H1 (cell line): ENCODE measurements at regions not wholly inside any gene's neighbourhood (a gene's known extent, or its start where the extent isn't known, plus 50 kb on each side); places are given as distances from the start of the nearest gene placed in this dataset.

ENCODE experiments used
- CTCF ChIA-PET: fragments of 300-600 bp; sonication (Branson Sonifier 250); formaldehyde crosslinking; loops from one replicate; lab custom pipeline; 2021; ENCODE audit not compliant: partially characterized antibody; lab: Charles Lee
- POLR2A ChIA-PET: fragments of 300-600 bp; sonication (Branson Sonifier 250); formaldehyde crosslinking; loops from one replicate; lab custom pipeline; 2021; ENCODE audit warnings: inconsistent platforms; ENCODE audit not compliant: partially characterized antibody; lab: Charles Lee
- DNase-seq, 2 experiments: peaks; one replicate each; pipeline versions ENCODE4 v3.0.0 to v3.0.0-alpha.2; 2010 to 2022; ENCODE audit warnings: low spot score in 2 of 2, low read depth in 1 of 2, mixed read lengths in 1 of 2
- FAIRE-seq: peaks from 2 replicates; lab custom pipeline; 2011; peaks lifted over from hg19 to GRCh38; lab: Jason Lieb, UNC
- H2AFZ ChIP-seq: 2 replicates; pipeline ENCODE4 v1.8.1; 2012; ENCODE audit warnings: low read length, inconsistent platforms
- H2AK5ac ChIP-seq: 2 replicates; pipeline ENCODE4 v1.6.1; 2013; ENCODE audit warnings: low read depth, low read length
- H2BK120ac ChIP-seq: replicated peaks from 2 replicates; pipeline ENCODE3; 2013; ENCODE audit warnings: low read depth, low read length, inconsistent platforms
- H2BK12ac ChIP-seq: 2 replicates; pipeline ENCODE4 v1.6.1; 2013; ENCODE audit warnings: low read depth, low read length
- H2BK15ac ChIP-seq: 2 replicates; pipeline ENCODE4 v1.6.1; 2013; ENCODE audit warnings: low read length
- H2BK20ac ChIP-seq: 2 replicates; pipeline ENCODE4 v1.6.1; 2013; ENCODE audit warnings: low read length
- H2BK5ac ChIP-seq: 2 replicates; pipeline ENCODE4 v1.6.1; 2013; ENCODE audit warnings: low read depth, low read length
- H3K14ac ChIP-seq: 2 replicates; pipeline ENCODE4 v1.6.1; 2013; ENCODE audit warnings: inconsistent platforms; ENCODE audit not compliant: insufficient read length
- H3K18ac ChIP-seq: 2 replicates; pipeline ENCODE4 v1.6.1; 2013; ENCODE audit warnings: low read length; ENCODE audit errors: extremely low read depth
- H3K23ac ChIP-seq: 2 replicates; pipeline ENCODE4 v1.6.1; 2013; ENCODE audit warnings: inconsistent platforms; ENCODE audit not compliant: insufficient read length
- H3K23me2 ChIP-seq: 2 replicates; pipeline ENCODE4 v1.6.1; 2013; ENCODE audit warnings: low read depth, low read length
- H3K27ac ChIP-seq: 2 replicates; pipeline ENCODE4 v1.6.1; 2011; ENCODE audit warnings: low read depth, low read length, inconsistent platforms
- H3K27me3 ChIP-seq, 4 experiments: replicated peaks in 1 of 4; 1 replicate in 1 of 4; 2 replicates in 3 of 4; pipeline versions ENCODE4 v1.6.1 to v1.8.1; 2011 to 2013; ENCODE audit warnings: low read length in 3 of 4, mild to moderate bottlenecking in 3 of 4, inconsistent platforms in 2 of 4, mixed read lengths in 2 of 4, moderate library complexity in 1 of 4; ENCODE audit not compliant: control insufficient read depth in 3 of 4, insufficient read depth in 3 of 4; ENCODE audit errors: extremely low read depth in 1 of 4
- H3K36me3 ChIP-seq, 4 experiments: 2 replicates each; pipeline versions ENCODE4 v1.6.1 to v1.8.1; 2011 to 2013; ENCODE audit warnings: mild to moderate bottlenecking in 4 of 4, low read length in 3 of 4, moderate library complexity in 2 of 4, control low read depth in 1 of 4, inconsistent platforms in 1 of 4; ENCODE audit not compliant: insufficient read depth in 4 of 4, control insufficient read depth in 2 of 4
- H3K4ac ChIP-seq: replicated peaks from 2 replicates; pipeline ENCODE3; 2013; ENCODE audit warnings: low read length, low read depth, mixed read lengths, inconsistent platforms; ENCODE audit not compliant: insufficient read length
- H3K4me1 ChIP-seq, 4 experiments: replicated peaks in 1 of 4; 1 replicate in 1 of 4; 2 replicates in 3 of 4; pipeline versions ENCODE4 v1.6.1 to v1.8.1; 2011 to 2013; ENCODE audit warnings: low read length in 3 of 4, inconsistent platforms in 2 of 4, mixed read lengths in 1 of 4; ENCODE audit not compliant: insufficient read depth in 4 of 4, control insufficient read depth in 3 of 4
- H3K4me2 ChIP-seq, 2 experiments: 2 replicates each; pipeline versions ENCODE4 v1.6.1 to v1.8.1; 2011 to 2013; ENCODE audit warnings: low read depth in 2 of 2, low read length in 2 of 2, control low read depth in 1 of 2, inconsistent platforms in 1 of 2, mild to moderate bottlenecking in 1 of 2; ENCODE audit not compliant: insufficient read depth in 1 of 2
- H3K4me3 ChIP-seq, 4 experiments: fragments of 200-600, 300-600 bp in 1 of 4; sonication (generic), shearing (Covaris generic), sonication (Bioruptor Twin) in 1 of 4; 2 replicates each; pipeline versions ENCODE4 v1.5.1 to v1.8.1; 2011 to 2016; ENCODE audit warnings: low read length in 4 of 4, low read depth in 3 of 4, control low read depth in 2 of 4, inconsistent platforms in 2 of 4, mild to moderate bottlenecking in 2 of 4, mixed read lengths in 1 of 4, moderate library complexity in 1 of 4; ENCODE audit not compliant: insufficient read depth in 2 of 4; ENCODE audit errors: extremely low read depth in 1 of 4
- H3K56ac ChIP-seq: replicated peaks from 2 replicates; pipeline ENCODE3; 2013; ENCODE audit warnings: low read depth, mild to moderate bottlenecking, mixed read lengths, low read length, inconsistent platforms; ENCODE audit not compliant: insufficient read length
- H3K79me1 ChIP-seq: 2 replicates; pipeline ENCODE4 v1.6.1; 2013; ENCODE audit warnings: low read depth, low read length, control low read depth
- H3K79me2 ChIP-seq, 2 experiments: 2 replicates each; pipeline versions ENCODE4 v1.6.1 to v1.8.1; 2012 to 2013; ENCODE audit warnings: low read length in 2 of 2, mild to moderate bottlenecking in 2 of 2, inconsistent platforms in 1 of 2; ENCODE audit not compliant: insufficient read depth in 2 of 2, control insufficient read depth in 1 of 2
- H3K9ac ChIP-seq, 4 experiments: replicated peaks in 1 of 4; 1 replicate in 1 of 4; 2 replicates in 3 of 4; pipeline versions ENCODE4 v1.6.1 to v1.8.1; 2011 to 2013; ENCODE audit warnings: low read depth in 3 of 4, low read length in 3 of 4, control low read depth in 2 of 4, mild to moderate bottlenecking in 2 of 4, moderate library complexity in 2 of 4, inconsistent platforms in 1 of 4; ENCODE audit errors: extremely low read depth in 1 of 4
- H3K9me3 ChIP-seq, 2 experiments: 2 replicates each; pipeline versions ENCODE4 v1.6.1 to v1.8.1; 2012 to 2013; ENCODE audit warnings: mild to moderate bottlenecking in 2 of 2, moderate library complexity in 2 of 2, control low read depth in 1 of 2, inconsistent platforms in 1 of 2, low read depth in 1 of 2, low read length in 1 of 2, mixed read lengths in 1 of 2; ENCODE audit not compliant: insufficient read depth in 2 of 2
- H4K20me1 ChIP-seq, 2 experiments: replicated peaks in 1 of 2; 2 replicates each; pipeline versions ENCODE3 to v1.8.1; 2011 to 2013; ENCODE audit warnings: inconsistent platforms in 2 of 2, low read length in 2 of 2, mild to moderate bottlenecking in 1 of 2; ENCODE audit not compliant: insufficient read depth in 2 of 2, control insufficient read depth in 1 of 2
- H4K5ac ChIP-seq: 2 replicates; pipeline ENCODE4 v1.6.1; 2013; ENCODE audit warnings: low read length, low read depth, mixed read lengths, inconsistent platforms; ENCODE audit not compliant: insufficient read length
- H4K8ac ChIP-seq: 2 replicates; pipeline ENCODE4 v1.8.0; 2013; ENCODE audit warnings: mild to moderate bottlenecking, moderate library complexity, low read length, inconsistent platforms; ENCODE audit not compliant: insufficient read depth; ENCODE audit errors: extremely low read depth
- H4K91ac ChIP-seq: replicated peaks from 2 replicates; pipeline ENCODE3; 2013; ENCODE audit warnings: low read length, mixed read lengths, inconsistent platforms; ENCODE audit not compliant: insufficient read length
- CBX5 ChIP-seq: fragments of 300-800, 300-1000 bp; sonication (generic); IDR thresholded peaks from 2 replicates; pipeline ENCODE4 v1.7.1; 2016; ENCODE audit warnings: antibody characterized with exemption, low read length, low read depth
- WGBS, 2 experiments: shearing (Covaris generic) in 1 of 2; methylation state at CpG; one replicate each; pipeline versions ENCODE4 v1.1.6 to v1.1.7; 2013 to 2015; ENCODE audit warnings: low lambda C conversion rate in 2 of 2, mixed read lengths in 2 of 2, inconsistent platforms in 1 of 2, low coverage in 1 of 2, missing lambda C conversion rate in 1 of 2; ENCODE audit not compliant: insufficient replicate concordance in 2 of 2, insufficient coverage in 1 of 2, insufficient read length in 1 of 2; ENCODE audit errors: extremely low coverage in 1 of 2, missing lambda C conversion rate in 1 of 2; 5-methylcytosine and 5-hydroxymethylcytosine counted together

DNA sequence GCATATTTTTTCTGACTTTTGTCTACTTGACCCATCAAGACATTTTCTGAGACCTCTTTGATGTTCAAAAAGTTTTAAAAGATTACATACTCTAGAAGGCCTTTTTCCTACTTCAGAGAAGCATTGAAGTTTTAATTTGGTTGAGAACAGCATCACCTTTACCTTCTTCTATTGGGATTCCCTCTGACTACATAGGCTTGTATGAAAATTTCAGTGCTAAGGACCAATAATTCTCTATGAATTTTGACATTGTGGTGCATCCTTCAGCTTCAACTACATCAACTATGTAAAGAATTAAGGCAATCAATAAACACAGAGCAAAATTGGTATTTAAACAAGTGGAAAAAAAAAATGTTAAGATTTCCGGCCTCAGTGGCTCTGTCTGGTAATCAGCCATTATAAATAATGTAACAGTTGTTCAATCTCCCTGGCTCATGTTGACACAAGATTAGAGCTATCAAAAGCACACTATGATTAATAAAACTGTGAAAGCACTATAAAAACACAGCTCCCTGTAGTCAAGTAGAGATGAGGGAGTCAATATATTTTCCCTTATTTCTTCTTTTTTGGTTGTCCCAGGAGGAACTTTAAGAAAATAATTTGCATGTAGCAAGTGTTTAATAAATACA lies 627.0 kb upstream of the SYT4 start:
- Histone ChIP-seq H4K5ac (no peak overlapping the region), H3K79me1 (no peaks in the 10 kb centered on the region), H3K4me3 (no peak overlapping the region), H3K14ac (no peak overlapping the region), H3K9ac (no peak overlapping the region), H3K27me3 (no peaks in the 10 kb centered on the region), H2AK5ac (no peak overlapping the region), H3K9me3 (no peaks in the 10 kb centered on the region), H3K56ac (no peak overlapping the region), H3K18ac (no peak overlapping the region), H2AFZ (no peak overlapping the region), H3K4ac (no peak overlapping the region), H2BK20ac (no peak overlapping the region), H4K20me1 (no peaks in the 10 kb centered on the region), H3K27ac (no peak overlapping the region), H3K23ac (no peak overlapping the region), H3K79me2 (no peaks in the 10 kb centered on the region), H4K91ac (no peak overlapping the region), H4K8ac (no peak overlapping the region), H2BK120ac (no peak overlapping the region), H2BK12ac (no peak overlapping the region), H3K4me2 (no peak overlapping the region), H2BK15ac (no peak overlapping the region), H3K4me1 (peaks cover 0 to 2% (median 0%) of the 10 kb centered on the region in 4 experiments; a peak in 2 of 7 replicates), H2BK5ac (no peak overlapping the region), H3K36me3 (no peaks in the 10 kb centered on the region), H3K23me2 (no peaks in the 10 kb centered on the region)
- ChIA-PET CTCF (no interaction called here), POLR2A (no interaction called here)
- FAIRE-seq = no peak
- 88% methylated on average over 1 of the region's 1 CpG; no CpG with 5 or more reads in 1 of the 2 experiments for WGBS, 2 experiments
- no peak for DNase-seq
- TF ChIP-seq CBX5 = no peak
